Activated naive CD4-positive, alpha-beta T cell (primary cell): ENCODE measurements at regions not wholly inside any gene's neighbourhood (a gene's known extent, or its start where the extent isn't known, plus 50 kb on each side); places are given as distances from the start of the nearest gene placed in this dataset.
"Not testable (repeated sequence)": the region's sequence is repeated elsewhere in the genome, so short reads cannot be mapped to it uniquely, and the experiment has no call there.

ENCODE experiments used
- DNase-seq, 4 experiments: peaks; one replicate each; lab custom pipeline; 2025; lab: John Stamatoyannopoulos, UW

DNA sequence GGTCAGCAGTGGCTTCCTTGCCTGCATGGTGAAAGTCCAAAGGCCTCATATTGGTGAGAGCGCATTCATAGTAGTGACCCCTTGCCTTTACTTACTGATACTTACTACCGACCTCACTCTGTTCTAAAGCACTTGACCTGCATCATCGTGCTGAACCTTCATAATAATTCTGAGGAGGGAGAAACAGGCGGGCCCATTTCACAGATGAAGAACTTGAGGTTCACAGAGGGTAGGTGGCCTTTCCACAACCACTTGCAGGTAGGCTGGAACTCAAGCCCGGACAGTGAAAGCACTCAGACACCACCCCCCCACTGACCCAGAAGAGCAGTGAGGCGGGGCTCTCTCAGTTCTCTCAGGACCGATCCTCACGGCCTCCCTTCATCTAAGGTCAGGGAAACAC is 149.4 kb upstream of the CHST15 start:
- no peak for DNase-seq

DNA sequence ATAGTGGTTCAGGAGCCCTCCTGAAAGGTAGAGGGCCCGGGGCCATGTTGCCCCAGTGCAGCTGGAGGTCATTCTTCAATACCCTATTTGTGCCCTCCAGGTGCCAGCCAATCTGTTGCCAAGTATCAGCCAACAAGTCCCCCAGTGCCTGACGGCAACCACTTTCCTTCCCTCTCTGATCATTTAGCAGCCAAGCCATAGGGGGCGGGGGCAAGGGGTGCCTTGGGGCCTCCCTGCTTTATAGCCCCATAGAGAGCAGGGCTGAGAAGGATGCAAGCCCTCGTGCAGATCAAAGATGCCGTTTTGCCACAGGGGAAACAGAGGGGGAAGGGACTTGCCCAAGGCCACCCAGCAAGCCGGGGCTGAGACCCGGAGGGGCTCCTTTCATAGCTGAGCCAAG is 149.0 kb upstream of the CHST15 start:
- no peak for DNase-seq

DNA sequence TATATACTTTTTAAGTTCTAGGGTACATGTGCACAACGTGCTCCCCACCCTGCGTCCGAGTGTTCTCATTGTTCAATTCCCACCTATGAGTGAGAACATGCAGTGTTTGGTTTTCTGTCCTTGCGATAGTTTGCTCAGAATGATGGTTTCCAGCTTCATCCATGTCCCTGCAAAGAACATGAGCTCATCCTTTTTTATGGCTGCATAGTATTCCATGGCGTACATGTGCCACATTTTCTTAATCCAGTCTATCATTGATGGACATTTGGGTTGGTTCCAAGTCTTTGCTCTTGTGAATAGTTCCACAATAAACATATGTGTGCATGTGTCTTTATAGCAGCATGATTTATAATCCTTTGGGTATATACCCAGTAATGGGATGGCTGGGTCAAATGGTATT is 148.1 kb upstream of the CHST15 start:
- DNase-seq: not testable (repeated sequence)

DNA sequence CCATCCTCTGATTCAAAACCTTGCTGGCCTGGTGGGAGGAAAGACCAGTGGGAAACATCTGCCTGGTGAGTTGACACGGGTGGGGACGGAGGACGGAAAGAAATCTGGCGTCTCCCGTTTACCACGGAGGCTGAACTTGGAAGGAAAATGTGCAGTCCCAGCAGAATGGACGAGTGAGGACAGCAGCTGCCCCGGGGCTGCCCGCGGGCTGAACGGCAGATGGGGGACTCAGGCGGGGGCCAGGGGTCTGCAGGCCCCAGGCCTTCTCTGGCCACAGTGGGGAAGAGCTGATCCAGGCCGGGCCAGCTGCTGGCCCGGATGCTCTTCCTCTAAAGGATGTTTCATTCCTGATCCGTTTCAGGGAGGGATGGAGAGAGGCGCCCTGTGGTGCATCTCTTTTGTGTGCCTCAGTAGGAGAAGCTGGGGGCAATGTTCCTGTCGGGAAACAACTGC is 147.5 kb upstream of the CHST15 start:
- DNase-seq: no peak

DNA sequence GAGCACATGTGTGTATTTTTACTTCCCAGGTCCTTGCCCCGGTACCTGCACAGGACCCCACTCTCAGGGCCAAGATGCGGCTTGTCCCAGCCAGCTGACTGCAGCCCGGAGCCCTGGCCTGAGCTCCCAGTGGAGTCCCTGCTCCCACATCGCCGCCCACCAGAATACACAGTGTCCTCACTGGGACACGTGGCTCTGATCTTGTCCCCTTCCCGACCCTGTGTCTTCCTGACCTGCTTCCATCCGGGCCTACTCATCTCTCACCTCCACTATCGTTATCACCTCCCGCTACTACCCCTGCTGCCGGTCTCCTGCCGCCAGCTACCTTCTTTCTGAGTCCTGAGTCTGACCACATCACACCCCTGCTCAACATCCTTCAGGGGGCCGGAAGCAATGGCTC is 146.3 kb upstream of the CHST15 start:
- DNase-seq: no peak

DNA sequence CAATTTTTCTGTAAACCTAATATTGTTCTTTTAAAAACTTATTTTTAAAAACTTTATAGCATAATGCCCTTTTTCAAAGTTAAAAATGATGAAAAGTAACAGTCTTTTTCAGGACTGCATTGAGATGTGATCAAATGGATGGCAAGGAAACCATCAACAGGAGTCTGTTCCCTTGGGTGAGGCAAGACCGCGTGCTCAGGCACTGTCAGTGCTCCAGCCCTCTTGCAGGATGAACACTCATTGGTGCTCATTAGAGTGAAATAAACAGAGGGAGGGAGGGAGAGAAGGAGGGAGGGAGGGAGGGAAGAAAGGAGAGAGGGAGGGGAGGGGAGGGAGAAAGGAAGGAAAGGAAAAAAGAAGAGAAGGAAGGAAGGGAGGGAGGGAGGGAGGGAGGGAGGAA is 145.7 kb upstream of the CHST15 start:
- DNase-seq: no peak

DNA sequence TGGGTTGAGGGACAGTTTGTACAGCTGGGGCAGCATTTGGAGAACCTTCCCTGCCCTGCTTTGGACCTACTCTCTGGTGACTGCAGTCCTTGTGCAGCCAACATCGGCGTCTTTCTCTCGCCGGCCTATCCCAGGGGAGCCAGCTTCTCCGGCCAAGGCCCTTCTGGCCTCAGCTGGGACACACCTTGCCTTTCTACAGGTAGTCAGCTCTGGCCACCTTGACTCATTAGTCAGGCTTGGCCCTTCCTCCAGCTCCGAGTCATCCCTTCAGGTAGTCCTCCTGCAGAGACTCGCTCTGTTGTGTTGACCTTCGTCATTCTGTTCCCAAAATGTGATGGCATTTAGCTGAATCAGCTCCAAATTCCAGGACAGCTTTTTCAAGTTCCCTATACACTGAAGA is 145.0 kb upstream of the CHST15 start:
- DNase-seq: no peak

DNA sequence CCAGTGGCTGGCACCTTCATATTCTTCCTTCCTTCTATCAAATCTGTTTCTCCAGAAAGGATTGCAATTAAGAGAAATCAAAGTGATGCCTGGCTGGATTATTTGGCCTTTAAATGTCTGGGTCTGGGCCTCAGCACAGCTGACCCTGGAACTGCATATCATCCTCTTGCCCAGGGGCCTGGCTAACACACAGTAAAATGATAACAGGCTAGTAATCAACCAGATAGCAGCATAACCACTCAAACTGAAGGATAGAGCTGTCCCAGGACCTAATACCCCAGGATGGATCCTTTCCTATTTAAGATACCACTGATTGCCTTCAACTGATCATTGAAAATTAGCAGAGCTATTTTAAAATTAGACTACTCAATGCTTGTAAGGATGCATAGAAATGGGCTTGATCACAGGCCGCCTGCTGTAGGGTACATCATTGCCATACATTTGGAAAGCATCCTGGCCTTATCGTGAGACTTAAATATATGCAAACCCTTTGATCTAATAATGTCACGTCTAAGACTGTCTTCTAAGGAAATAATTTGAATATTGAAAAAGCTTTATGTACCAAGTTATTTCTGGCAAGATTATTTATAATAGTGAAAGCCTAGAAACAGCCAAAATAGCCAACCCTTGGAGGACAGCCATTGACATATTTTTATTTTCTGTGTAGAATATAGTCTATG is 144.0 kb upstream of the CHST15 start:
- no peak for DNase-seq

GRCh38 chr10:124236816-124237215 is 143.4 kb upstream of the CHST15 start:
- DNase-seq: no peak

GRCh38 chr10:124236136-124236535 is 142.7 kb upstream of the CHST15 start:
- DNase-seq: no peak

DNA sequence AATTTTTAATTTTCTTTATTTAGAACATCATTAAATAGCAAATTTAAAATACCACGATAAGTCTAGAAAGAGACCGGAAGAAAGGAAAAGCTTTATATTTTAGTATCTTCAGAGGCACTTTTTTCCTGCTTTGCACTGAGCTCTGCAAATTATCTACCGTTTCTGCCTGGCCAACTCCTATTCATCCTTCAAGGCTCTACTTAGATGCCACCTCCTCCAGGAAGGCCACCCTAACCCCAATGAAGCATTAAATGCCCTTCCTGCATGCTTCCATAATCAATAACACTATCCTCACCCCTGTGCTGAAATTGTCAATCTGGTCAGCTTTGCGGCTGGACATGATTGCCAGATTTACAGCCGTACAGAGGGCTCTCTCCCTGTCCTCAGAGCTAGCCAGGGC is 141.8 kb upstream of the CHST15 start:
- no peak for DNase-seq

DNA sequence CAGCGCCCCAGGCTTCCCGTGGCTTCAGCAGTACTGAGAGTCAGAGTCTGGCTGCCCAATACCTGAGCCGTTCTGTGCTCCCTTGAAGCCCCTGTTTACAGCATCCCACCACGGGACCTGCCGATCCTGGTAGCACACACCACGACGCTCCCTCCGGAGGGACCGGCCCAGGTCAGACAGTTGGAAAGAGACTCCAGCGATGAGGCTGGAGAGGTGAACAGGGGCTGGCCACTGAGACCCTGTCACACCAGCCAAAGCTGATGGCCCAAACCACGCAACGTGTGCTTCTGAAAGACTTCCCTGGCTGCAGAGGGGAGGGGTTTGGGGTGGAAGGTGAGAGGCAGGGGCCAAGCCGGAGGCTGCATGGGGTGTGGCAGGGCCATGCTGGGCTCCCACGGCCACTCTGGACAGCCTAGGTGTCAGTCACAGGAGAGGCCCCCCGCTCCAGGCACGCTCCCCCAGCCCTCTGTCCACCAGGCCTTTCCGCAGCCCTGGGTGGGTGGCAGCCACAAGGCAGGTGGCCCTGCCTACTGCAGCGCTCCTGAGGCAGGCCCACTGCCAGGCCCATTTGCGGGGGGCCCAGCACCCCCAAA is 140.2 kb upstream of the CHST15 start:
- DNase-seq: no peak

DNA sequence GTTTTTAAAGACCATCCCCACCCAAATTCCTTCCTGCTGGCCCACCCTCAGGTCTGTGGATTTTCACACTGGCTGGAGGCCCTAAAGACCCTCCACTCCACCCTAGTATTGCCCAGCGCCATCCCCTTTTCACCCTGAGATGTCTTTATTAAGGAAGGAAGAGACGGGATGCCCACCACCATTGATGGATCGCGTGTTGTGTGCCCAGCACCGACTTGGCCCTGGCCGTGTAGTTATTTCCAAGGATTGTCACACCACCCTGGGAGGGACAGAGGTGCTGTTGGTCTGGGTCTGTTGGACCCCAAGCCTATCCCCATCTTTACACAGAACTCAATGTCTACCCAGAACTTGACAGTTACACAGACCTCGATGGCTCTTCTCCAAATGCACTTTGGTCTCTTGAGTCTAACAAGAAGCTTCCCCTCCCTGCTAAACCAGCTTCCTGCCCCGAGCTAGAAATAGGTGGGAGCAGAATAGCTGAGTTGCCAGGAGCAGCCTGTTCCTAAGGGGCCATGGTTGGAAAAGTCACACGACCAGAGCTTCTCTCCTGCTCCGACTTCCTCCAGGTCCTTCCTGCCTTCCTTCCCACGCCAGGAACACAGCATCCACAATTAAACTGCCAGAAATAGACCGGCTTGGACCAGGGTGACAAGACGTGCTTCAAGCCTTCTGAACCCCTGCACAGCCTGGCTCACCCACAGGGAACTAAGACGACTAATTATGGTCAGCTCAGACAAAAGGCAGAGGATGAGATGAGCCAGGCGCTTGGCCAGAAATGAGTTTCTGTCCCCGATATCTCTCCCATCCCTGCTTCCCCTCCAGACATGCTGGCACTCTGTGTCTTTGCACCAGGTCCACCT is 139.5 kb upstream of the CHST15 start:
- DNase-seq: no peak

DNA sequence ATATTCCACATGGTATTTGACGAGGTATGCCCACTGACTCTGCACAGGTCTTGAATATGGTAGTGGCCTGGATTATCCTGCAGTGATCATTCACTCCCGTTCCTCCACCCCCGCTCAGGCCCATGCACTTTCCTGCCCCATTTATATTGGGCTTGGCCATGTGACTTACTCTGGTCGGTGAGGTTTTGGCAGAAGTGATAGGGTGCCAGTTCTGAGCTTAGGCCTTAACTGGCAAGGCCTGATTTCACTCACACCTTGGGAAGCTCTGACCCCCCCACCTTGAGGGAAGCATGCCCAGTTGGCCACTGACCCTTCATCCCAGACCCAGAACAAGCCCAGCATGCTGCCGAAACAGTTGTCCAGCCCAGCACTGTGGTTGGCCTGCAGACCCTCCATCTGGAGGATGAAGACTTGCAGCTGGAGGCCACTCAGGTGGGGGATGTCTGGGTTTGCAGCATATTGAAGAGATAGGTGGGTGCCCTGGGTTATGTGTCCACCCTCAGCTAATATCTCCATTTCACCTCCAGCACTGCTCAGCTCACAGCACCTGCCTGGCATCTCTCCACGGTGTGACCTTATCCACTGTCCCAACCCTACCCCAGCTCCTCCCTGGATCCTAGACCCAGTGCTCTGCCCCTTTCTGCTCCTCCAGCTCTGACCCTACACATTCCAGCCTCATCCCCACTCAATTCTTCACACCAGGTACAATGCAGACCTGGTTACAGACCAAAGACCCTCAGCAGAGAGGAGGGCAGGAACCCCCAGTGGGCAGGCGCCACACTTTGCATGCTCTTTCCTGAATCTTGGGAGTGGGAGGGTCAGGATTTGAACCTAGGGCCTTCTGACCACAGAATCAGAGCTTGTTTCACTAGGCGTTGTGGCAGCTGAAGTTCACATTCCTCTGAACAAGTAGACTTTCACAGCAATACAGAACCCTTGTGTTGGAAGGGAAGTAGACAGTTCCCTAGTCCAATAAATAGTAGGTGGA is 138.1 kb upstream of the CHST15 start:
- peak in 2 of 4 experiments; percentile 15 to 46 for DNase-seq

DNA sequence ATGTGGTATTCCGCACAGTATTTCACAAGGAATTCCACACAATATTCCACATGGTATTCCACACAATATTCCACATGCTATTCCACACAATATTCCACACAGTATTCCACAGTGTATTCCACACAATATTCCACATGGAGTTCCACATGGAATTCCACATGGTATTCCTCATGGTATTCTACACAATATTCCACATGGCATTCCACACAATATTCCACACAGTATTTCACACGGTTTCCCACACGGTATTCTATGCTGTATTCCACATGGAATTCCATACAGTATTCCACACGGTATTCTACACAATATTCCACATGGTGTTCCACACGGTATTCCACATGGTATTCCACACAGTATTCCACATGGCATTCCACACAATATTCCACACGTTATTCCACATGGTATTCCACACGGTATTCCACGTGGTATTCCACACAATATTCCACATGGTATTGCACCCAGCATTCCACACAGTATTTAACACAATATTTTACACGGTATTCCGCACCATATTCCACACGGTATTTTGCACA is 137.3 kb upstream of the CHST15 start:
- DNase-seq: no peak

- DNase-seq: no peak
These were observed 136.7 kb upstream of the CHST15 start for GRCh38 chr10:124229989-124230634.

DNA sequence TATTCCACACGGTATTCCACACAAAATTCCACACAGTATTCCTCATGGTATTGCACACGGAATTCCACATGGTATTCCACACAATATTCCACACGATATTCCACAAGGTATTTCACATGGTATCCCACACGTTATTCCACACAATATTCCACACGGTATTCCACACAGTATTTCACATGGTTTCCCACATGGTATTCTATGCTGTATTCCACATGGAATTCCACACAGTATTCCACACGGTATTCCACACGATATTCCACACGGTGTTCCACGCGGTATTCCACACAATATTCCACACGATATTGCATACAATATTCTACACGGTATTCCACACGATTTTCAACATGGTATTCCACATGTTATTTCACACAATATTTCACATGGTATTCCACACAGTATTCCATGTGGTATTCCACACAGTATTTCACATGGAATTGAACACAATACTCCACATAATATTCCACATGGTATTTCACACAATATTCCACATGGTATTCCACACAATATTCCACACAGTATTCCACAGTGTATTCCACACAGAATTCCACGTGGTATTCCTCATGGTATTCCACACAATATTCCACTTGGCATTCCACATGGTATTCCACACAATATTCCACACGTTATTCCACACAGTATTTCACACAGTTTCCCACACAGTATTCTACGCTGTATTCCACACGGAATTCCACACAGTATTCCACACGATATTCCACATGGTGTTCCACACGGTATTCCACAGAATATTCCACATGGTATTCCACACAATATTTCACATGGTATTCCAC is 136.0 kb upstream of the CHST15 start:
- DNase-seq: no peak

DNA sequence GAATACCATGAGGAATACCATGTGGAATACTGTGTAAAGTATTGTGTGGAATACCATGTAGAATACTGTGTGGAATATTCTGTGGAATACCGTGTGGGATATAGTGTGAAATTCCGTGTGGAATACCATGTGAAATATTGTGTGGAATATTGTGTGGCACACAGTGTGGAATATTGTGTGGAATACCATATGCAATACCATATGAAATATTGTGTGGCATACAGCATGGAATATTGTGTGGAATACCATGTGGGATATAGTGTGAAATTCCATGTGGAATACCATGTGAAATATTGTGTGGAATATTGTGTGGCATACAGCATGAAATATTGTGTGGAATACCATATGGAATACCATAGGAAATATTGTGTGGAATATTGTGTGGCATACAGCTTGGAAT is 135.1 kb upstream of the CHST15 start:
- DNase-seq: no peak

- DNase-seq: no peak
These were observed 134.6 kb upstream of the CHST15 start for GRCh38 chr10:124227988-124228387.
